ENCODE measurements at regions not wholly inside any gene's neighbourhood (a gene's known extent, or its start where the extent isn't known, plus 50 kb on each side); places are given as distances from the start of the nearest gene placed in this dataset.

- peak; percentile 51 for DNase-seq (ENCODE audit: insufficient read length, low spot score, missing footprints)
- Histone ChIP-seq H4K20me1 (ENCODE audit: insufficient read depth, low read length) (no peaks in the 10 kb centered on the region), H3K36me3 (ENCODE audit: insufficient read depth, low read length) (no peaks in the 10 kb centered on the region), H3K4me2 (ENCODE audit: insufficient read depth, low read length) (no peak overlapping the region), H3K4me3 (ENCODE audit: insufficient read depth, low read length) (no peak overlapping the region), H3K4me1 (ENCODE audit: insufficient read depth, low read length) (no peaks in the 10 kb centered on the region), H3K9me3 (ENCODE audit: low read depth, low read length) (no peaks in the 10 kb centered on the region), H2AFZ (ENCODE audit: low read length) (no peak overlapping the region), H3K27me3 (ENCODE audit: insufficient read depth, low read length) (no peaks in the 10 kb centered on the region), H3K79me2 (ENCODE audit: insufficient read depth, low read length) (no peaks in the 10 kb centered on the region), H3K27ac (ENCODE audit: low read depth, low read length) (no peak overlapping the region)
- no peak for TF ChIP-seq CTCF (IDR thresholded peaks at IDR 0.05; ENCODE audit: extremely low read depth, low read depth, low read length)
Measured at GRCh38 chr2:2662037-2662846, 331.2 kb upstream of the MYT1L start.

- Histone ChIP-seq H3K4me2 (ENCODE audit: insufficient read depth, low read length) (no peak overlapping the region), H2AFZ (ENCODE audit: low read length) (no peak overlapping the region), H4K20me1 (ENCODE audit: insufficient read depth, low read length) (no peaks in the 10 kb centered on the region), H3K27ac (ENCODE audit: low read depth, low read length) (no peak overlapping the region), H3K4me1 (ENCODE audit: insufficient read depth, low read length) (no peaks in the 10 kb centered on the region), H3K27me3 (ENCODE audit: insufficient read depth, low read length) (no peaks in the 10 kb centered on the region), H3K36me3 (ENCODE audit: insufficient read depth, low read length) (no peaks in the 10 kb centered on the region), H3K79me2 (ENCODE audit: insufficient read depth, low read length) (no peaks in the 10 kb centered on the region), H3K4me3 (ENCODE audit: insufficient read depth, low read length) (no peak overlapping the region), H3K9me3 (ENCODE audit: low read depth, low read length) (no peaks in the 10 kb centered on the region)
- TF ChIP-seq CTCF (IDR thresholded peaks at IDR 0.05; ENCODE audit: extremely low read depth, low read depth, low read length) = no peak
- DNase-seq (ENCODE audit: insufficient read length, low spot score, missing footprints) = peak; percentile 37
Measured at GRCh38 chr2:2660789-2661355, 329.8 kb upstream of the MYT1L start.

- H3K4me2 ChIP-seq (ENCODE audit: insufficient read depth, low read length) = no peak overlapping the region
- DNase-seq (ENCODE audit: insufficient read length, low spot score, missing footprints) = no peak
- H2AFZ ChIP-seq (ENCODE audit: low read length) = no peak overlapping the region
- no peaks in the 10 kb centered on the region for H3K27me3 ChIP-seq (ENCODE audit: insufficient read depth, low read length)
- no peaks in the 10 kb centered on the region for H3K4me1 ChIP-seq (ENCODE audit: insufficient read depth, low read length)
- no peaks in the 10 kb centered on the region for H3K36me3 ChIP-seq (ENCODE audit: insufficient read depth, low read length)
- H3K4me3 ChIP-seq (ENCODE audit: insufficient read depth, low read length) = no peak overlapping the region
- H4K20me1 ChIP-seq (ENCODE audit: insufficient read depth, low read length) = no peaks in the 10 kb centered on the region
- no peak overlapping the region for H3K27ac ChIP-seq (ENCODE audit: low read depth, low read length)
- TF ChIP-seq CTCF (IDR thresholded peaks at IDR 0.05; ENCODE audit: extremely low read depth, low read depth, low read length) = no peak
- no peaks in the 10 kb centered on the region for H3K9me3 ChIP-seq (ENCODE audit: low read depth, low read length)
- no peaks in the 10 kb centered on the region for H3K79me2 ChIP-seq (ENCODE audit: insufficient read depth, low read length)
Measured at GRCh38 chr2:2657121-2657962, 326.3 kb upstream of the MYT1L start.

Data from osteoblast (primary cell).